Liver (tissue), 8 donors: ENCODE measurements at regions not wholly inside any gene's neighbourhood (a gene's known extent, or its start where the extent isn't known, plus 50 kb on each side); places are given as distances from the start of the nearest gene placed in this dataset.

Experiments
- DNase-seq: peaks from one replicate; pipeline ENCODE4 v3.0.0-alpha.2; 2017; ENCODE audit warnings: low spot score
- H3K27ac ChIP-seq, 2 donors: one replicate each; pipeline ENCODE4 v1.7.0; 2013; ENCODE audit warnings: inconsistent platforms in 2 of 2, low read length in 2 of 2, control low read depth in 1 of 2, low read depth in 1 of 2, mild to moderate bottlenecking in 1 of 2
- H3K27me3 ChIP-seq, 4 donors: one replicate each; pipeline versions ENCODE4 v1.6.1 to v1.7.0; 2013; ENCODE audit warnings: low read length in 3 of 4, inconsistent platforms in 1 of 4, mild to moderate bottlenecking in 1 of 4, moderate library complexity in 1 of 4; ENCODE audit not compliant: control insufficient read depth in 4 of 4, insufficient read depth in 4 of 4
- H3K36me3 ChIP-seq, 4 donors: one replicate each; pipeline versions ENCODE4 v1.6.1 to v1.7.0; 2013; ENCODE audit warnings: low read length in 3 of 4, mild to moderate bottlenecking in 3 of 4, low read depth in 1 of 4, moderate library complexity in 1 of 4; ENCODE audit not compliant: control insufficient read depth in 4 of 4, insufficient read depth in 3 of 4
- H3K4me1 ChIP-seq, 4 donors: one replicate each; pipeline versions ENCODE4 v1.6.1 to v1.7.0; 2013; ENCODE audit warnings: low read length in 3 of 4, mild to moderate bottlenecking in 3 of 4, moderate library complexity in 1 of 4; ENCODE audit not compliant: control insufficient read depth in 4 of 4, insufficient read depth in 4 of 4
- H3K4me3 ChIP-seq, 3 donors: one replicate each; pipeline versions ENCODE4 v1.6.1 to v1.7.0; 2013; ENCODE audit warnings: low read length in 3 of 3, control low read depth in 1 of 3, low read depth in 1 of 3, mild to moderate bottlenecking in 1 of 3
- H3K9ac ChIP-seq, 2 donors: one replicate each; pipeline ENCODE4 v1.7.0; 2013; ENCODE audit warnings: low read length in 2 of 2, mild to moderate bottlenecking in 2 of 2, moderate library complexity in 2 of 2, control low read depth in 1 of 2, low read depth in 1 of 2
- H3K9me3 ChIP-seq, 4 donors: one replicate each; pipeline versions ENCODE4 v1.6.1 to v1.7.0; 2013; ENCODE audit warnings: low read length in 3 of 4; ENCODE audit not compliant: control insufficient read depth in 4 of 4
- EGR1 ChIP-seq, 2 donors: IDR thresholded peaks; 2 replicates each; pipeline ENCODE4 v1.6.1; 2016 to 2018; ENCODE audit warnings: antibody characterized with exemption in 2 of 2, low read depth in 2 of 2
- FOXA2 ChIP-seq: IDR thresholded peaks from 2 replicates; pipeline ENCODE4 v1.6.1; 2016; ENCODE audit warnings: antibody characterized with exemption
- GABPA ChIP-seq, 2 donors: IDR thresholded peaks in 1 of 2; conservative IDR thresholded peaks in 1 of 2; 2 replicates each; pipeline ENCODE4 v1.6.1; 2016; ENCODE audit warnings: antibody characterized with exemption in 2 of 2, mild to moderate bottlenecking in 1 of 2, moderate library complexity in 1 of 2
- HNF4A ChIP-seq, 2 donors: conservative IDR thresholded peaks; 2 replicates each; pipeline ENCODE4 v1.6.1; 2016; ENCODE audit warnings: antibody characterized with exemption in 2 of 2, mild to moderate bottlenecking in 2 of 2
- HNF4G ChIP-seq: IDR thresholded peaks from 2 replicates; pipeline ENCODE4 v1.6.1; 2016; ENCODE audit warnings: antibody characterized with exemption
- JUND ChIP-seq, 2 donors: IDR thresholded peaks; 2 replicates each; pipeline ENCODE4 v1.6.1; 2016; ENCODE audit warnings: antibody characterized with exemption in 2 of 2
- NR2F2 ChIP-seq: IDR thresholded peaks from 2 replicates; pipeline ENCODE4 v1.6.1; 2016; ENCODE audit warnings: antibody characterized with exemption
- RAD21 ChIP-seq, 2 donors: IDR thresholded peaks; 2 replicates each; pipeline ENCODE4 v1.6.1; 2016; ENCODE audit warnings: antibody characterized with exemption in 2 of 2, mild to moderate bottlenecking in 2 of 2
- RXRA ChIP-seq, 2 donors: IDR thresholded peaks; 2 replicates each; pipeline ENCODE4 v1.6.1; 2017 to 2018; ENCODE audit warnings: antibody characterized with exemption in 2 of 2, mild to moderate bottlenecking in 1 of 2
- SP1 ChIP-seq: IDR thresholded peaks from 2 replicates; pipeline ENCODE4 v1.6.1; 2018; ENCODE audit warnings: antibody characterized with exemption, mild to moderate bottlenecking
- TAF1 ChIP-seq: conservative IDR thresholded peaks from 2 replicates; pipeline ENCODE4 v1.6.1; 2016; ENCODE audit warnings: antibody characterized with exemption, mild to moderate bottlenecking
- YY1 ChIP-seq: IDR thresholded peaks from 2 replicates; pipeline ENCODE4 v1.6.1; 2016; ENCODE audit warnings: antibody characterized with exemption, mild to moderate bottlenecking
- whole genome bisulfite sequencing: extraction: QIAGEN DNeasy Blood & Tissue Kit; methylation state at CpG from one replicate; pipeline ENCODE4 v1.1.7; 2013; 5-methylcytosine and 5-hydroxymethylcytosine counted together
- TF ChIP-seq, protein P1 (sequence below): fragments of 150-350 bp; IDR thresholded peaks from 2 replicates; pipeline ENCODE4 v1.5.1; 2017; ENCODE audit warnings: improper control_type of control experiment, low read depth, low read length; ENCODE audit not compliant: missing input control
- TF ChIP-seq, protein P2 (sequence below): IDR thresholded peaks from 2 replicates; pipeline ENCODE4 v1.6.1; 2016; ENCODE audit warnings: antibody characterized with exemption, mild to moderate bottlenecking
- TF ChIP-seq, protein P3 (sequence below): IDR thresholded peaks from 2 replicates; pipeline ENCODE4 v1.6.1; 2016; ENCODE audit warnings: antibody characterized with exemption
- TF ChIP-seq, protein P4 (sequence below): IDR thresholded peaks from 2 replicates; pipeline ENCODE4 v1.6.1; 2016; ENCODE audit warnings: antibody characterized with exemption
- TF ChIP-seq, protein P5 (sequence below): IDR thresholded peaks from 2 replicates; pipeline ENCODE4 v1.6.1; 2016; ENCODE audit warnings: antibody characterized with exemption
- donor health status: healthy.
- donor health status: healthy.
- donor health status: healthy.
- donor health status: healthy.
- donor health status: healthy.

DNA sequence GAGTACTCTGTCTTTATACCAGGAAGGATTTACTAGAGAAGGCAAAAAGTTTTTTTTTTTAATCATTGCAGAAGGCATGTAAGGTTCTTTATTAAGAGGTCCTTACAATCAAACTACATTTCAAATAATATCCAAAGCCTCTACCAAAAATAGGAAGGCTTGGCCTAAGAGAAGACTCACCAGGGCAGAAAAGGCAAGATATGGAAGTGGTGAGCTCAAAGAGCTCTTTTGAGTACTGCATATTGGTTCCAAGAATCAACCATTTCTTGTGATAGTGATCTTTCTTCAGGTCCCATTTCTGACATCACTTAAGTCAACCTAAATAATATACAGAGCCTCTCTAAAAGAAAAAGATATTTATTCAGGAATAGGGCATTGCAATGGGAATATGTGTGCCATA, 153.2 kb downstream of the FASLG start (continued):
- TF ChIP-seq, protein P1, sequence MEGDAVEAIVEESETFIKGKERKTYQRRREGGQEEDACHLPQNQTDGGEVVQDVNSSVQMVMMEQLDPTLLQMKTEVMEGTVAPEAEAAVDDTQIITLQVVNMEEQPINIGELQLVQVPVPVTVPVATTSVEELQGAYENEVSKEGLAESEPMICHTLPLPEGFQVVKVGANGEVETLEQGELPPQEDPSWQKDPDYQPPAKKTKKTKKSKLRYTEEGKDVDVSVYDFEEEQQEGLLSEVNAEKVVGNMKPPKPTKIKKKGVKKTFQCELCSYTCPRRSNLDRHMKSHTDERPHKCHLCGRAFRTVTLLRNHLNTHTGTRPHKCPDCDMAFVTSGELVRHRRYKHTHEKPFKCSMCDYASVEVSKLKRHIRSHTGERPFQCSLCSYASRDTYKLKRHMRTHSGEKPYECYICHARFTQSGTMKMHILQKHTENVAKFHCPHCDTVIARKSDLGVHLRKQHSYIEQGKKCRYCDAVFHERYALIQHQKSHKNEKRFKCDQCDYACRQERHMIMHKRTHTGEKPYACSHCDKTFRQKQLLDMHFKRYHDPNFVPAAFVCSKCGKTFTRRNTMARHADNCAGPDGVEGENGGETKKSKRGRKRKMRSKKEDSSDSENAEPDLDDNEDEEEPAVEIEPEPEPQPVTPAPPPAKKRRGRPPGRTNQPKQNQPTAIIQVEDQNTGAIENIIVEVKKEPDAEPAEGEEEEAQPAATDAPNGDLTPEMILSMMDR, result no peak
- no peak for TF ChIP-seq SP1
- no peak for TF ChIP-seq FOXA2

DNA sequence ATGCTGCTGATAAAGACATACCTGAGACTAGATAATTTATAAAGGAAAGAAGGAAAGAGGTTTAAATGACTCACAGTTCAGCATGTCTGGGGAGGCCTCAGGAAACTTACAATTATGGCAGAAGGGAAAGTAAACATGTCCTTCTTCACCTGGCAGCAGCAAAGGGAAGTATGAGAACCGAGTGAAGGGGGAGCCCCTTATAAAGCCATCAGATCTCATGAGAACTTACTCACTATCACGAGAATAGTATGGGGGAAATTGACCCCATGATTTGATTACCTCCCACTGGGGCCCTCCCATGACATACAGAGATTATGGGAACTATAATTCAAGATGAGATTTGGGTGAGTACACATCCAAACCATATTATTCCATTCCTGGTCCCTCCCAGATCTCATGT, 154.4 kb downstream of the FASLG start:
- no peak overlapping the region for H3K27ac ChIP-seq
- no peak for DNase-seq
- no peak overlapping the region for H3K4me3 ChIP-seq
- no peak overlapping the region for H3K9ac ChIP-seq
- no peaks in the 10 kb centered on the region for H3K4me1 ChIP-seq
- no peaks in the 10 kb centered on the region for H3K27me3 ChIP-seq
- H3K9me3 ChIP-seq, result no peaks in the 10 kb centered on the region
- no peaks in the 10 kb centered on the region for H3K36me3 ChIP-seq
- WGBS, result 74% methylated on average over 2 of the region's 2 CpGs
- TF ChIP-seq, protein P2, sequence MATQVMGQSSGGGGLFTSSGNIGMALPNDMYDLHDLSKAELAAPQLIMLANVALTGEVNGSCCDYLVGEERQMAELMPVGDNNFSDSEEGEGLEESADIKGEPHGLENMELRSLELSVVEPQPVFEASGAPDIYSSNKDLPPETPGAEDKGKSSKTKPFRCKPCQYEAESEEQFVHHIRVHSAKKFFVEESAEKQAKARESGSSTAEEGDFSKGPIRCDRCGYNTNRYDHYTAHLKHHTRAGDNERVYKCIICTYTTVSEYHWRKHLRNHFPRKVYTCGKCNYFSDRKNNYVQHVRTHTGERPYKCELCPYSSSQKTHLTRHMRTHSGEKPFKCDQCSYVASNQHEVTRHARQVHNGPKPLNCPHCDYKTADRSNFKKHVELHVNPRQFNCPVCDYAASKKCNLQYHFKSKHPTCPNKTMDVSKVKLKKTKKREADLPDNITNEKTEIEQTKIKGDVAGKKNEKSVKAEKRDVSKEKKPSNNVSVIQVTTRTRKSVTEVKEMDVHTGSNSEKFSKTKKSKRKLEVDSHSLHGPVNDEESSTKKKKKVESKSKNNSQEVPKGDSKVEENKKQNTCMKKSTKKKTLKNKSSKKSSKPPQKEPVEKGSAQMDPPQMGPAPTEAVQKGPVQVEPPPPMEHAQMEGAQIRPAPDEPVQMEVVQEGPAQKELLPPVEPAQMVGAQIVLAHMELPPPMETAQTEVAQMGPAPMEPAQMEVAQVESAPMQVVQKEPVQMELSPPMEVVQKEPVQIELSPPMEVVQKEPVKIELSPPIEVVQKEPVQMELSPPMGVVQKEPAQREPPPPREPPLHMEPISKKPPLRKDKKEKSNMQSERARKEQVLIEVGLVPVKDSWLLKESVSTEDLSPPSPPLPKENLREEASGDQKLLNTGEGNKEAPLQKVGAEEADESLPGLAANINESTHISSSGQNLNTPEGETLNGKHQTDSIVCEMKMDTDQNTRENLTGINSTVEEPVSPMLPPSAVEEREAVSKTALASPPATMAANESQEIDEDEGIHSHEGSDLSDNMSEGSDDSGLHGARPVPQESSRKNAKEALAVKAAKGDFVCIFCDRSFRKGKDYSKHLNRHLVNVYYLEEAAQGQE, result no peak
- TF ChIP-seq, protein P3, sequence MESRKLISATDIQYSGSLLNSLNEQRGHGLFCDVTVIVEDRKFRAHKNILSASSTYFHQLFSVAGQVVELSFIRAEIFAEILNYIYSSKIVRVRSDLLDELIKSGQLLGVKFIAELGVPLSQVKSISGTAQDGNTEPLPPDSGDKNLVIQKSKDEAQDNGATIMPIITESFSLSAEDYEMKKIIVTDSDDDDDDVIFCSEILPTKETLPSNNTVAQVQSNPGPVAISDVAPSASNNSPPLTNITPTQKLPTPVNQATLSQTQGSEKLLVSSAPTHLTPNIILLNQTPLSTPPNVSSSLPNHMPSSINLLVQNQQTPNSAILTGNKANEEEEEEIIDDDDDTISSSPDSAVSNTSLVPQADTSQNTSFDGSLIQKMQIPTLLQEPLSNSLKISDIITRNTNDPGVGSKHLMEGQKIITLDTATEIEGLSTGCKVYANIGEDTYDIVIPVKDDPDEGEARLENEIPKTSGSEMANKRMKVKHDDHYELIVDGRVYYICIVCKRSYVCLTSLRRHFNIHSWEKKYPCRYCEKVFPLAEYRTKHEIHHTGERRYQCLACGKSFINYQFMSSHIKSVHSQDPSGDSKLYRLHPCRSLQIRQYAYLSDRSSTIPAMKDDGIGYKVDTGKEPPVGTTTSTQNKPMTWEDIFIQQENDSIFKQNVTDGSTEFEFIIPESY, result no peak
- TF ChIP-seq, protein P4, sequence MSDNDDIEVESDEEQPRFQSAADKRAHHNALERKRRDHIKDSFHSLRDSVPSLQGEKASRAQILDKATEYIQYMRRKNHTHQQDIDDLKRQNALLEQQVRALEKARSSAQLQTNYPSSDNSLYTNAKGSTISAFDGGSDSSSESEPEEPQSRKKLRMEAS, result no peak
- no peak for TF ChIP-seq JUND (IDR thresholded peaks at IDR 0.05)
- TF ChIP-seq, protein P5, sequence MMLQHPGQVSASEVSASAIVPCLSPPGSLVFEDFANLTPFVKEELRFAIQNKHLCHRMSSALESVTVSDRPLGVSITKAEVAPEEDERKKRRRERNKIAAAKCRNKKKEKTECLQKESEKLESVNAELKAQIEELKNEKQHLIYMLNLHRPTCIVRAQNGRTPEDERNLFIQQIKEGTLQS, result no peak
- no peak for TF ChIP-seq TAF1
- no peak for TF ChIP-seq HNF4A (conservative IDR thresholded peaks at IDR 0.05)
- no peak for TF ChIP-seq GABPA (IDR thresholded peaks at IDR 0.05 in 1 of 2, conservative IDR thresholded peaks at IDR 0.05 in 1 of 2)
- TF ChIP-seq EGR1 (IDR thresholded peaks at IDR 0.05; ENCODE audit: low read depth in 2 of 2), result no peak
- no peak for TF ChIP-seq RXRA (IDR thresholded peaks at IDR 0.05)
- TF ChIP-seq RAD21 (IDR thresholded peaks at IDR 0.05), result no peak
- TF ChIP-seq YY1, result no peak
- TF ChIP-seq HNF4G, result no peak
- no peak for TF ChIP-seq SP1
- TF ChIP-seq, protein P1, result no peak
- no peak for TF ChIP-seq FOXA2
- no peak for TF ChIP-seq NR2F2
